Stimulated activated CD4-positive, alpha-beta T cell treated with anti-CD3 and anti-CD28 coated beads, Interleukin-4, amount 100 ng/mL, for 4 hours (primary cell): ENCODE measurements at regions not wholly inside any gene's neighbourhood (a gene's known extent, or its start where the extent isn't known, plus 50 kb on each side); places are given as distances from the start of the nearest gene placed in this dataset.
"Not testable (repeated sequence)": the region's sequence is repeated elsewhere in the genome, so short reads cannot be mapped to it uniquely, and the experiment has no call there.

ENCODE experiments used
- DNase-seq, 2 experiments: peaks; one replicate each; pipeline ENCODE4 v3.0.0-alpha.2; 2020

- no peak for DNase-seq
Observed at GRCh38 chr9:119884438-119884837, 515.2 kb upstream of the BRINP1 start.

GRCh38 chr9:119881898-119882297 lies 512.7 kb upstream of the BRINP1 start:
- DNase-seq, result no peak

- no peak for DNase-seq
Observed at GRCh38 chr9:119880361-119880760, 511.1 kb upstream of the BRINP1 start.

GRCh38 chr9:119877306-119877705 lies 508.1 kb upstream of the BRINP1 start:
- DNase-seq, result no peak

- no peak for DNase-seq
Observed at GRCh38 chr9:119873877-119874276, 504.6 kb upstream of the BRINP1 start.

GRCh38 chr9:119870251-119870650 lies 501.0 kb upstream of the BRINP1 start:
- DNase-seq, result not testable (repeated sequence)

- no peak for DNase-seq
Observed at GRCh38 chr9:119868694-119869093, 499.5 kb upstream of the BRINP1 start.

- DNase-seq, result no peak
Observed at GRCh38 chr9:119861842-119862241, 492.6 kb upstream of the BRINP1 start.

GRCh38 chr9:119859128-119859527 lies 489.9 kb upstream of the BRINP1 start:
- no peak for DNase-seq

- no peak for DNase-seq
Observed at GRCh38 chr9:119853126-119853525, 483.9 kb upstream of the BRINP1 start.

GRCh38 chr9:119852390-119852789 lies 483.2 kb upstream of the BRINP1 start:
- DNase-seq, result no peak

- DNase-seq, result no peak
Observed at GRCh38 chr9:119844431-119844830, 475.2 kb upstream of the BRINP1 start.

GRCh38 chr9:119841016-119841415 lies 471.8 kb upstream of the BRINP1 start:
- DNase-seq, result no peak

- DNase-seq, result no peak
Observed at GRCh38 chr9:119839888-119840287, 470.7 kb upstream of the BRINP1 start.

- no peak for DNase-seq
Observed at GRCh38 chr9:119838210-119838609, 469.0 kb upstream of the BRINP1 start.

GRCh38 chr9:119836036-119836435 lies 466.8 kb upstream of the BRINP1 start:
- DNase-seq, result no peak

- no peak for DNase-seq
Observed at GRCh38 chr9:119834064-119834620, 464.9 kb upstream of the BRINP1 start.

GRCh38 chr9:119831309-119831708 lies 462.1 kb upstream of the BRINP1 start:
- DNase-seq, result no peak

- no peak for DNase-seq
Observed at GRCh38 chr9:119829748-119830147, 460.5 kb upstream of the BRINP1 start.

- no peak for DNase-seq
Observed at GRCh38 chr9:119829186-119829585, 460.0 kb upstream of the BRINP1 start.

- no peak for DNase-seq
Observed at GRCh38 chr9:119827526-119827925, 458.3 kb upstream of the BRINP1 start.

GRCh38 chr9:119827126-119827525 lies 457.9 kb upstream of the BRINP1 start:
- DNase-seq, result no peak

GRCh38 chr9:119818726-119819435 lies 449.6 kb upstream of the BRINP1 start:
- DNase-seq, result no peak

- no peak for DNase-seq
Observed at GRCh38 chr9:119810645-119811429, 441.6 kb upstream of the BRINP1 start.
